ENCODE measurements at regions not wholly inside any gene's neighbourhood (a gene's known extent, or its start where the extent isn't known, plus 50 kb on each side); places are given as distances from the start of the nearest gene placed in this dataset.

GRCh38 chr19:5260381-5260967 lies 80.1 kb downstream of the PTPRS start:
- no peak for TF ChIP-seq POLR2A (IDR thresholded peaks at IDR 0.05; ENCODE audit: low read length)
- no peak for TF ChIP-seq GATA1 (IDR thresholded peaks at IDR 0.05; ENCODE audit: low read depth, low read length)
